PC-9 (cell line): ENCODE measurements at regions not wholly inside any gene's neighbourhood (a gene's known extent, or its start where the extent isn't known, plus 50 kb on each side); places are given as distances from the start of the nearest gene placed in this dataset.
"Not testable (repeated sequence)": the region's sequence is repeated elsewhere in the genome, so short reads cannot be mapped to it uniquely, and the experiment has no call there.

Experiments used
- BruUV-seq: library from RNA; stranded (reverse); fragments of 400-500 nt; replicated peaks from 2 replicates; lab custom pipeline; 2021; lab: Mats Ljungman, UMichigan
- CTCF ChIA-PET: fragments of 300-600 bp; sonication (Branson Sonifier 250); formaldehyde crosslinking; loops from one replicate; lab custom pipeline; 2022; ENCODE audit warnings: antibody characterized with exemption; lab: Charles Lee
- POLR2A ChIA-PET: fragments of 300-600 bp; sonication (Branson Sonifier 250); formaldehyde crosslinking; loops from one replicate; lab custom pipeline; 2022; ENCODE audit warnings: antibody characterized with exemption; ENCODE audit not compliant: unreplicated experiment; lab: Charles Lee
- DNase-seq, 2 experiments: peaks; one replicate each; pipeline versions ENCODE4 v3.0.0 to v3.0.0-alpha.2; 2015 to 2022; ENCODE audit warnings: mixed read lengths in 1 of 2
- H2AFZ ChIP-seq: fragments of 200-600 bp; sonication (generic); 2 replicates; pipeline ENCODE4 v1.8.1; 2017; ENCODE audit warnings: antibody characterized with exemption
- H3F3A ChIP-seq: fragments of 200-600 bp; sonication (generic); 2 replicates; pipeline ENCODE4 v1.8.1; 2017; ENCODE audit warnings: antibody characterized with exemption, mild to moderate bottlenecking, low read depth; ENCODE audit not compliant: insufficient read depth
- H3K27ac ChIP-seq: fragments of 200-600 bp; sonication (generic); 2 replicates; pipeline ENCODE4 v1.6.1; 2016; ENCODE audit warnings: mixed run types
- H3K27me3 ChIP-seq: fragments of 200-600 bp; sonication (generic); 2 replicates; pipeline ENCODE4 v1.6.1; 2016; ENCODE audit warnings: low read depth, mixed run types; ENCODE audit not compliant: insufficient read depth
- H3K36me3 ChIP-seq: fragments of 200-600 bp; sonication (generic); 2 replicates; pipeline ENCODE4 v1.6.1; 2016; ENCODE audit warnings: low read depth, mixed run types
- H3K4me1 ChIP-seq: fragments of 200-600 bp; sonication (generic); replicated peaks from 2 replicates; pipeline ENCODE4 v1.6.1; 2016; ENCODE audit warnings: mixed run types; ENCODE audit not compliant: insufficient read depth
- H3K4me2 ChIP-seq: fragments of 200-600 bp; sonication (generic); 2 replicates; pipeline ENCODE4 v1.6.1; 2017; ENCODE audit warnings: mixed run types
- H3K4me3 ChIP-seq: fragments of 200-600 bp; sonication (generic); 2 replicates; pipeline ENCODE4 v1.6.1; 2016; ENCODE audit warnings: mixed run types
- H3K79me2 ChIP-seq: fragments of 200-600 bp; sonication (generic); 2 replicates; pipeline ENCODE4 v1.6.1; 2017; ENCODE audit warnings: low read depth, mixed run types
- H3K9me2 ChIP-seq: fragments of 200-600 bp; sonication (generic); 2 replicates; pipeline ENCODE4 v1.8.1; 2017; ENCODE audit warnings: mild to moderate bottlenecking; ENCODE audit not compliant: insufficient read depth
- H3K9me3 ChIP-seq: fragments of 200-600 bp; sonication (generic); 2 replicates; pipeline ENCODE4 v1.8.1; 2016; ENCODE audit warnings: low read depth; ENCODE audit not compliant: insufficient read depth
- H4K20me1 ChIP-seq: fragments of 200-600 bp; sonication (generic); 2 replicates; pipeline ENCODE4 v1.8.1; 2017; ENCODE audit not compliant: insufficient read depth
- EZH2 ChIP-seq: fragments of 200-600 bp; sonication (generic); IDR thresholded peaks from 2 replicates; pipeline ENCODE4 v1.8.0; 2017; ENCODE audit warnings: antibody characterized with exemption, low read depth
- intact Hi-C: fragments of 100-400 bp; cut with micrococcal nuclease; formaldehyde crosslinking; loops from one replicate; pipeline ENCODE4 v1.10.0; 2022; ENCODE audit not compliant: unreplicated experiment
- TF ChIP-seq, protein P1 (sequence below): fragments of 200-600 bp; sonication (generic); conservative IDR thresholded peaks from 2 replicates; pipeline ENCODE4 v1.6.1; 2017; ENCODE audit warnings: mixed run types, antibody characterized with exemption, mild to moderate bottlenecking, moderate library complexity

DNA sequence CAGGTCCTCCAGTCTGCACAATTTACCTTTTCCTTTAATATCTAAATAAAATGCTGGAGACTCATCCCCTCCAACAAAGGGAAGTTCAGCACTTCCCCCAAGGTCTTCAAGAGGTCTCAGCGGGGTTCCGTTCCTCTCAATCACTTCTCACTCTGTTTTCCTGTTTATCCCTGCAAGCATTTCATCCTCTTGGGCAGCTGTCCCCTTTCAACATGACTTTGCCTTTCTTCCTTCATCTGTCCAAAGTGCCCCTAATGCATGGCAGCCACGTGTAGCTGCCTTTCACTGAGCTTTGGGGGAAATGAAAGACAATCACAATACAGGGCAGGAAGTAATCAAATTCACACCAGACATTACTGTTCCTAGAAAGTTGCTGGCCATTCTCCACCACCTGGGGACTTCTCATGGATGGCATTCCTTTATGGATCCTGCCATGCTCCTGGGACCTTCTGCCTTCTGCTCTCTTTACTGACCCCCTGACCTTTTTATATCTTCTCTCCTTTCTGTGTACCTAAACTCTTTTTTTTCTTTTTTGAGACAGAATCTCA is 79.7 kb upstream of the USP9X start:
- Histone ChIP-seq H3K27me3 (no peaks in the 10 kb centered on the region), H3K9me2 (no peaks in the 10 kb centered on the region), H3K4me2 (no peak overlapping the region), H2AFZ (no peak overlapping the region), H4K20me1 (no peaks in the 10 kb centered on the region), H3K27ac (no peak overlapping the region), H3K4me1 (no peaks in the 10 kb centered on the region), H3K79me2 (no peaks in the 10 kb centered on the region), H3K4me3 (no peak overlapping the region), H3K36me3 (no peaks in the 10 kb centered on the region), H3K9me3 (no peaks in the 10 kb centered on the region), H3F3A (no peaks in the 10 kb centered on the region)
- intact Hi-C loops, result no loop called here
- TF ChIP-seq EZH2, result no peak
- TF ChIP-seq, protein P1, sequence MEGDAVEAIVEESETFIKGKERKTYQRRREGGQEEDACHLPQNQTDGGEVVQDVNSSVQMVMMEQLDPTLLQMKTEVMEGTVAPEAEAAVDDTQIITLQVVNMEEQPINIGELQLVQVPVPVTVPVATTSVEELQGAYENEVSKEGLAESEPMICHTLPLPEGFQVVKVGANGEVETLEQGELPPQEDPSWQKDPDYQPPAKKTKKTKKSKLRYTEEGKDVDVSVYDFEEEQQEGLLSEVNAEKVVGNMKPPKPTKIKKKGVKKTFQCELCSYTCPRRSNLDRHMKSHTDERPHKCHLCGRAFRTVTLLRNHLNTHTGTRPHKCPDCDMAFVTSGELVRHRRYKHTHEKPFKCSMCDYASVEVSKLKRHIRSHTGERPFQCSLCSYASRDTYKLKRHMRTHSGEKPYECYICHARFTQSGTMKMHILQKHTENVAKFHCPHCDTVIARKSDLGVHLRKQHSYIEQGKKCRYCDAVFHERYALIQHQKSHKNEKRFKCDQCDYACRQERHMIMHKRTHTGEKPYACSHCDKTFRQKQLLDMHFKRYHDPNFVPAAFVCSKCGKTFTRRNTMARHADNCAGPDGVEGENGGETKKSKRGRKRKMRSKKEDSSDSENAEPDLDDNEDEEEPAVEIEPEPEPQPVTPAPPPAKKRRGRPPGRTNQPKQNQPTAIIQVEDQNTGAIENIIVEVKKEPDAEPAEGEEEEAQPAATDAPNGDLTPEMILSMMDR, result no peak
- ChIA-PET POLR2A (no interaction called here), CTCF (no interaction called here)
- no peak for DNase-seq
- BruUV-seq, result no TSS peak

DNA sequence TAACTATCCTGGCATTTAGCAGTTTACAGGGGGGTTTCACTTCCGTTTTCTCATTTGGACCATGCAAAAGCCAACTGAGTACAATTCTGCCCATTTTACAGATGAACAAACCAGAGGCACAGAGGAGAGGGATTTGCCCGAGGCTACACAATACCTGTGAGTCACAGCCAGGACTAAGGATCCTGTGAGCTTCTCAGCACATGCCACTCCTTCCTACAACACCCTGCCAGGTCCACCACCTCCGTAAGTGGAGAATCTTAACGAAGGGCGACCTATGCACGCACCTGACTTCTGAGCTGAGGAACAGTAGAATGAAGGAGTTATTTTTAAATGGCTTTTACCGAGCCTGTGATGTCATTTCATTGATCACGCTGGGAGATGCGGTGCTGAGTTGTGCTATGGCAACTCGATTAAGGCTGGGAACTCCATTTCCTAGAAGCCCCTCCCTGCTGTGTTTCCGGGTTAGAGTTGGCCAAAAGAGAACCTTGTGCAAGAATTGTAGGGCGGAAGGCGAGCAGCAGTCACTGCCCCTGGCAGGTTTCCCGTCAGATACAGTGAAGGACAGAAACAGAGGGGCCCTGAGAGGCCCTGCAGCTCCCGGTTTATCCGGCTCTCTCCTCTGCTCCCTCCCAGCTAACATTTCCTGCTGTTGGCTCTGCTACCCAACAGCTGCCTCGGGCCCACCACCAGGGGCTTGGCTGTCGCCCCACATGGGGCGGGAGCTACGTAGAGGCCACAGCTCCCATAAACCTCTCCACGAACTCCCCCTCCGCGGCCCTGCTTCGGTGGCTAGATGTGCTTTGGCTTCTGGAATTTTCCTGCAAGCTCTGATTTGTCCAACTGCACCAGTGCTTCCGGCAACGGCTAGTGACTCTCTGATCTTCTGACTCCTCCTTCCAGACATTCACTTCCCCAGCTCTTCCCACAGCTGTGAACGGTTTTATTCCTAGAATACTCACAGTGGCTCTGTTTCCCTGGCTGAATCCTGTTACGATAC is 75.1 kb upstream of the USP9X start:
- ChIA-PET POLR2A (interaction anchor here (0.6 kb wide), 2 partner anchors 16 to 81 kb away, joined by 3 to 5 read pairs; no protein-coding TSS in a partner anchor), CTCF (no interaction called here)
- H2AFZ ChIP-seq, result peak overlapping the region; percentile 62; the same call in 1 of the 2 replicates
- TF ChIP-seq, protein P1, result no peak
- TF ChIP-seq EZH2, result no peak
- H3K27ac ChIP-seq, result peak overlapping the region; percentile 81
- H3K9me2 ChIP-seq, result no peaks in the 10 kb centered on the region
- no peaks in the 10 kb centered on the region for H3K27me3 ChIP-seq
- BruUV-seq, result TSS peak; percentile 69
- H3F3A ChIP-seq, result no peaks in the 10 kb centered on the region
- H3K4me2 ChIP-seq, result peak overlapping the region; percentile 69
- peak; percentile 58 to 80 for DNase-seq
- intact Hi-C loops, result loop anchor here (1.0 kb wide), 1 partner anchor 74 kb away; no protein-coding TSS in a partner anchor
- H3K4me1 ChIP-seq, result 0 out of 2 replicates have a peak, but pooled peaks cover 6% of the 10 kb centered on the region
- H3K79me2 ChIP-seq, result no peaks in the 10 kb centered on the region
- peak overlapping the region; percentile 36; the same call in 1 of the 2 replicates for H3K4me3 ChIP-seq
- H3K9me3 ChIP-seq, result no peaks in the 10 kb centered on the region
- no peaks in the 10 kb centered on the region for H4K20me1 ChIP-seq
- no peaks in the 10 kb centered on the region for H3K36me3 ChIP-seq

DNA sequence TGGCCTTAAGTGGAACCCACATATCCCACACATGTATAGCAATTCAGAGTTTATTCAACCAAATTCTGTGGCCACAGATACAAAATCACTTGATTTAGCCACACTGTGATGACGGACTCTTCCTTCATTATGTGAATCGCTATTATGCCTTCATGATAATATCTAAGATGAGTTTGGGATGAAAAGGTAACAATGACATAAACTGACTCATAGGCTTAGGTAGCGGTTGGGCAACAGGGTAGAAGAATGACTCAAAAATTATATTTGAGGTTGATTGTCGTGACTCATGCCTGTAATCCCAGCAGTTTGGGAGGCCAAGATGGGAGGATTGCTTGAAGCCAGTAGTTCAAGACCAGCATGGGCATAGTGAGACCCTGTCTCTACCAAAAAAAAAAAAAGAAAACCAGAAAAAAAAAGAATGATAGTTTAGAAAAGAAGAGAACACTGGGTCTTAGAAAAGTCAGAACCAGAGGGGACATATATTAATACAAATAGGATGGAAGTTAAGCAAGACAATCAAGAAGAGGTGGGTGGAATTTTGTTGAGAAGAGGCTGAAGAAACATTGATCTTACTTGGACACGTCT is 70.4 kb upstream of the USP9X start:
- no peaks in the 10 kb centered on the region for H4K20me1 ChIP-seq
- peak in 1 of 2 experiments; percentile 63 for DNase-seq
- no TSS peak for BruUV-seq

DNA sequence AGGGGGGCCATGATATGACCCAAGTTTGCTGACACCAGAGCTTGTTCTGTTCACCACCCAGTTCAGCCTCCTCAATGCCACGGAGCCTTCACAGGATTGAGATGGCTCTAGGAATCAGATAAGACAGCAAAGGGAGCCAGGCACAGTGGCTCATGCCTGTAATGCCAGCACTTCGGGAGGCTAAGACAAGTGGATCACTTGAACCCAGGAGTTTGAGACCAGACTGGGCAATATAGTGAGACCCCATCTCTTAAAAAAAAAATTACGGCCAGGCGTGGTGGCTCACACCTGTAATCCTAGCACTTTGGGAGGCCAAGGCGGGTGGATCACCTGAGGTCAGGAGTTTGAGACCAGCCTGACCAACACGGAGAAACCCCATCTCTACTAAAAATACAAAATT is 67.5 kb upstream of the USP9X start:
- H2AFZ ChIP-seq, H3K9me3 ChIP-seq, H3K36me3 ChIP-seq, intact Hi-C loops, CTCF ChIA-PET, POLR2A ChIA-PET, H3K4me1 ChIP-seq, H3K9me2 ChIP-seq, H3K27ac ChIP-seq, H3F3A ChIP-seq, H3K4me3 ChIP-seq, DNase-seq, H4K20me1 ChIP-seq, H3K79me2 ChIP-seq, BruUV-seq, H3K27me3 ChIP-seq, H3K4me2 ChIP-seq: not testable (repeated sequence)

More for the DNA sequence above, 70.4 kb upstream of the USP9X start:
- no peak overlapping the region for H3K4me2 ChIP-seq
- H3F3A ChIP-seq, result no peaks in the 10 kb centered on the region
- H3K9me2 ChIP-seq, result no peaks in the 10 kb centered on the region
- ChIA-PET CTCF (no interaction called here), POLR2A (no interaction called here)
- no peaks in the 10 kb centered on the region for H3K36me3 ChIP-seq
- 0 out of 2 replicates have a peak, but pooled peaks cover 6% of the 10 kb centered on the region for H3K4me1 ChIP-seq
- no peaks in the 10 kb centered on the region for H3K79me2 ChIP-seq
- no peaks in the 10 kb centered on the region for H3K27me3 ChIP-seq
- intact Hi-C loops, result no loop called here
- TF ChIP-seq, protein P1, result no peak
- TF ChIP-seq EZH2, result no peak
- H3K9me3 ChIP-seq, result no peaks in the 10 kb centered on the region
- no peak overlapping the region for H2AFZ ChIP-seq
- H3K4me3 ChIP-seq, result no peak overlapping the region
- no peak overlapping the region for H3K27ac ChIP-seq
